Fibroblast of pulmonary artery (primary cell): ENCODE measurements at regions not wholly inside any gene's neighbourhood (a gene's known extent, or its start where the extent isn't known, plus 50 kb on each side); places are given as distances from the start of the nearest gene placed in this dataset.

Experiments
- DNase-seq: peaks from one replicate; pipeline ENCODE4 v3.0.0-alpha.2; 2010; ENCODE audit warnings: low read depth
- H3K4me3 ChIP-seq: replicated peaks from 2 replicates; pipeline ENCODE4 v1.5.1; 2011; ENCODE audit warnings: low read depth, mild to moderate bottlenecking, control low read depth, low read length, moderate library complexity
- CTCF ChIP-seq: IDR thresholded peaks from 2 replicates; pipeline ENCODE4 v1.5.1; 2011; ENCODE audit warnings: mild to moderate bottlenecking, control low read depth, low read length, inconsistent platforms; ENCODE audit errors: missing control alignments

GRCh38 chr1:38696371-38696770 is 163.2 kb downstream of the RRAGC start:
- no peak for DNase-seq
- TF ChIP-seq CTCF, result no peak
- H3K4me3 ChIP-seq, result no peak overlapping the region

- H3K4me3 ChIP-seq, result no peak overlapping the region
- no peak for DNase-seq
- TF ChIP-seq CTCF, result no peak
Measured at GRCh38 chr1:38693759-38694158, 165.8 kb downstream of the RRAGC start.

GRCh38 chr1:38693031-38693430 is 166.5 kb downstream of the RRAGC start:
- TF ChIP-seq CTCF, result no peak
- no peak overlapping the region for H3K4me3 ChIP-seq
- no peak for DNase-seq

GRCh38 chr1:38690790-38691449 is 168.7 kb downstream of the RRAGC start:
- TF ChIP-seq CTCF, result no peak
- peak; percentile 4 for DNase-seq
- H3K4me3 ChIP-seq, result no peak overlapping the region

GRCh38 chr1:38686927-38687255 is 172.7 kb downstream of the RRAGC start:
- H3K4me3 ChIP-seq, result no peak overlapping the region
- no peak for DNase-seq
- TF ChIP-seq CTCF, result no peak

GRCh38 chr1:38686167-38686926 is 173.2 kb downstream of the RRAGC start:
- H3K4me3 ChIP-seq, result no peak overlapping the region
- DNase-seq, result no peak
- no peak for TF ChIP-seq CTCF

GRCh38 chr1:38685388-38685787 is 174.2 kb downstream of the RRAGC start:
- no peak overlapping the region for H3K4me3 ChIP-seq
- DNase-seq, result no peak
- TF ChIP-seq CTCF, result no peak
